ENCODE measurements at regions not wholly inside any gene's neighbourhood (a gene's known extent, or its start where the extent isn't known, plus 50 kb on each side); places are given as distances from the start of the nearest gene placed in this dataset.

DNA sequence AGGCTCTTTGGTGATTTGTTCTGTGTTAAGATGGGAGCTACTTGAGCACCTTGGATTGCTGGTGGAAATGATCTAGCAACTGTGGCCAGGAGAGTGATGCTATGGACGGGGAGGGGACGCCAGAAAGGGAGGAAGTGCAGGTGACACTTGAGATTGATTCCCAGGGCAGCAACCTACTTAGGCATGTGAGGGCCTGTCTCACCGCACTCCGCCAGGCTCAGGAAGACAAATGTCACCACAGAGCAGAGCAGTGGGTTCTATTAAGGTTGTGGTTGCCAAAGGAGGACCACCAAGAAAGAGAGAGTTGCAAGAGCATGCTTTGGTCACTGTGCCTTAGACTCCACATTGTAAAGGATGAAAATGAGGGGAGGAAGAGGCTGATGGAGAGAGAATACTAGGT lies 404.3 kb downstream of the IRX1 start:
- no peak overlapping the region for H3K4me3 Mint-ChIP-seq
- Histone ChIP-seq H2BK5ac (ENCODE audit: insufficient read length, low read length) (no peak overlapping the region), H2AK5ac (ENCODE audit: insufficient read length, low read length) (no peak overlapping the region), H3K56ac (ENCODE audit: insufficient read length, low read depth, low read length) (no peak overlapping the region), H2BK120ac (ENCODE audit: low read depth, low read length, poor library complexity, severe bottlenecking) (no peak overlapping the region), H3K23ac (ENCODE audit: insufficient read length, low read depth, low read length) (no peak overlapping the region), H3K4ac (ENCODE audit: low read depth, low read length) (no peak overlapping the region), H3K27ac (ENCODE audit: insufficient read length, low read depth, low read length) (no peak overlapping the region), H3K23me2 (ENCODE audit: insufficient read length, low read depth, low read length, poor library complexity, severe bottlenecking) (no peaks in the 10 kb centered on the region), H3K18ac (ENCODE audit: insufficient read length, low read depth, low read length) (no peak overlapping the region), H4K91ac (ENCODE audit: insufficient read length, low read depth, low read length) (no peak overlapping the region), H3K9ac (ENCODE audit: extremely low read depth, insufficient read length, low read length) (no peak overlapping the region), H3K14ac (ENCODE audit: insufficient read depth, low read length) (no peak overlapping the region), H2BK12ac (ENCODE audit: insufficient read length, low read depth, low read length) (no peak overlapping the region), H3K9me3 (ENCODE audit: control insufficient read depth, low read depth, low read length) (no peaks in the 10 kb centered on the region), H3K27me3 (ENCODE audit: insufficient read depth, low read length) (no peaks in the 10 kb centered on the region), H3K79me2 (ENCODE audit: insufficient read depth, low read length) (no peaks in the 10 kb centered on the region), H4K8ac (replicated peaks; ENCODE audit: insufficient read length, low read depth, low read length) (no peak overlapping the region), H3K4me2 (ENCODE audit: insufficient read depth, insufficient read length, low read length) (no peak overlapping the region), H3K4me1 (ENCODE audit: insufficient read depth, low read length) (no peaks in the 10 kb centered on the region), H2AFZ (ENCODE audit: low read length) (no peak overlapping the region), H3K79me1 (ENCODE audit: insufficient read depth, low read depth, low read length, poor library complexity, severe bottlenecking) (no peaks in the 10 kb centered on the region), H2BK20ac (ENCODE audit: low read depth, low read length, poor library complexity, severe bottlenecking) (no peak overlapping the region), H4K5ac (ENCODE audit: insufficient read length, low read depth, low read length) (no peak overlapping the region), H2BK15ac (ENCODE audit: low read depth, low read length) (no peak overlapping the region), H4K20me1 (ENCODE audit: control insufficient read depth, insufficient read depth, insufficient read length) (no peaks in the 10 kb centered on the region), H3T11ph (ENCODE audit: low read length) (no peak overlapping the region)
- no peak overlapping the region; a peak in 2 of 7 replicates for H3K27ac Mint-ChIP-seq
- 0 out of 7 replicates have a peak, but pooled peaks cover 0 to 2% (median 0%) of the 10 kb centered on the region in 3 experiments for H3K36me3 Mint-ChIP-seq (ENCODE audit: insufficient read depth in 1 of 3, low read depth in 3 of 3)
- no CpG with 5 or more reads among the region's 4 CpGs for WGBS (ENCODE audit: extremely low coverage, insufficient read length, low lambda C conversion rate)
- H3K9me3 Mint-ChIP-seq, result no peaks in the 10 kb centered on the region; a peak in 1 of 5 replicates
- TF ChIP-seq, protein P1, sequence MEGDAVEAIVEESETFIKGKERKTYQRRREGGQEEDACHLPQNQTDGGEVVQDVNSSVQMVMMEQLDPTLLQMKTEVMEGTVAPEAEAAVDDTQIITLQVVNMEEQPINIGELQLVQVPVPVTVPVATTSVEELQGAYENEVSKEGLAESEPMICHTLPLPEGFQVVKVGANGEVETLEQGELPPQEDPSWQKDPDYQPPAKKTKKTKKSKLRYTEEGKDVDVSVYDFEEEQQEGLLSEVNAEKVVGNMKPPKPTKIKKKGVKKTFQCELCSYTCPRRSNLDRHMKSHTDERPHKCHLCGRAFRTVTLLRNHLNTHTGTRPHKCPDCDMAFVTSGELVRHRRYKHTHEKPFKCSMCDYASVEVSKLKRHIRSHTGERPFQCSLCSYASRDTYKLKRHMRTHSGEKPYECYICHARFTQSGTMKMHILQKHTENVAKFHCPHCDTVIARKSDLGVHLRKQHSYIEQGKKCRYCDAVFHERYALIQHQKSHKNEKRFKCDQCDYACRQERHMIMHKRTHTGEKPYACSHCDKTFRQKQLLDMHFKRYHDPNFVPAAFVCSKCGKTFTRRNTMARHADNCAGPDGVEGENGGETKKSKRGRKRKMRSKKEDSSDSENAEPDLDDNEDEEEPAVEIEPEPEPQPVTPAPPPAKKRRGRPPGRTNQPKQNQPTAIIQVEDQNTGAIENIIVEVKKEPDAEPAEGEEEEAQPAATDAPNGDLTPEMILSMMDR (conservative IDR thresholded peaks at IDR 0.05), result no peak
- H3K4me1 Mint-ChIP-seq, result no peaks in the 10 kb centered on the region
- DNase-seq, result no peak
- peaks cover 8% of the 10 kb centered on the region for H3K27me3 Mint-ChIP-seq (ENCODE audit: low read depth)

Measured in H9 (cell line).